Muscle of leg (tissue), 3 donors: ENCODE measurements at regions not wholly inside any gene's neighbourhood (a gene's known extent, or its start where the extent isn't known, plus 50 kb on each side); places are given as distances from the start of the nearest gene placed in this dataset.
A peak's percentile ranks its signal among the peaks of the same experiment; 100 is the strongest.

Source experiments
- DNase-seq: peaks from one replicate; pipeline ENCODE4 v3.0.0; 2013
- H3K27ac ChIP-seq: one replicate; pipeline ENCODE4 v1.5.1; 2013; ENCODE audit warnings: mild to moderate bottlenecking, low read length, control low read depth
- H3K27me3 ChIP-seq: one replicate; pipeline ENCODE4 v1.6.1; 2013; ENCODE audit warnings: low read length; ENCODE audit not compliant: control insufficient read depth, insufficient read depth
- H3K36me3 ChIP-seq: one replicate; pipeline ENCODE4 v1.6.1; 2013; ENCODE audit warnings: low read length; ENCODE audit not compliant: control insufficient read depth, insufficient read depth
- H3K4me1 ChIP-seq: one replicate; pipeline ENCODE4 v1.6.1; 2013; ENCODE audit warnings: low read length; ENCODE audit not compliant: control insufficient read depth, insufficient read depth
- H3K4me3 ChIP-seq: one replicate; pipeline ENCODE4 v1.5.1; 2013; ENCODE audit warnings: low read length, control low read depth
- H3K9me3 ChIP-seq: replicated peaks from 2 replicates; pipeline ENCODE4 v1.6.1; 2013; ENCODE audit warnings: low read depth, low read length; ENCODE audit not compliant: control insufficient read depth
- WGBS: methylation state at CpG from one replicate; pipeline ENCODE4 v1.1.5; 2013; ENCODE audit warnings: missing lambda C conversion rate; ENCODE audit not compliant: insufficient coverage; 5-methylcytosine and 5-hydroxymethylcytosine counted together

- Histone ChIP-seq H3K4me3 (no peak overlapping the region), H3K4me1 (no peaks in the 10 kb centered on the region), H3K27ac (no peak overlapping the region), H3K9me3 (no peaks in the 10 kb centered on the region), H3K27me3 (no peaks in the 10 kb centered on the region), H3K36me3 (no peaks in the 10 kb centered on the region)
- no peak for DNase-seq
These were observed 582.8 kb downstream of the PDCD6IP start for GRCh38 chr3:34381243-34381642.

DNA sequence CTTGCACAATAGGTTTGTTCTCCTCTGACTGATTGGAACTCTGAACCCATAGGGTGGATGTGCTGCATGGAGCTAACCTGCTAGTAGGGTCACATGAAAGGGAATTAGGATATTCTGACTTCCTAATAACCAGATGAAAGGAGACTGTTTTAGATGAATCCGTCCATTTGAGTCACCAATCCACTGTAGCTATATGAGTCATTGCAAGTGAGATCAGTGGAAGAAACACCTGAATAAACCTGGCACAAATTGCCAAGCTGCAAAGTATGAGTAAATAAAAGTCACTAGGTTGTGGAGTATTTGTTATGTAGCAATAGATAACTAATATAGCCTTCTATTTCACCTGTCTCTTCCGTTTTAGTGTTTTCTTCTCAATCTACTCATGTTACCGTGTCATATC is 584.4 kb downstream of the PDCD6IP start:
- no peak for DNase-seq
- no peaks in the 10 kb centered on the region for H3K27me3 ChIP-seq
- no peak overlapping the region for H3K27ac ChIP-seq
- WGBS, result no CpG with 5 or more reads among the region's 3 CpGs
- H3K4me1 ChIP-seq, result no peaks in the 10 kb centered on the region
- H3K36me3 ChIP-seq, result no peaks in the 10 kb centered on the region
- H3K9me3 ChIP-seq, result no peaks in the 10 kb centered on the region
- H3K4me3 ChIP-seq, result no peak overlapping the region

DNA sequence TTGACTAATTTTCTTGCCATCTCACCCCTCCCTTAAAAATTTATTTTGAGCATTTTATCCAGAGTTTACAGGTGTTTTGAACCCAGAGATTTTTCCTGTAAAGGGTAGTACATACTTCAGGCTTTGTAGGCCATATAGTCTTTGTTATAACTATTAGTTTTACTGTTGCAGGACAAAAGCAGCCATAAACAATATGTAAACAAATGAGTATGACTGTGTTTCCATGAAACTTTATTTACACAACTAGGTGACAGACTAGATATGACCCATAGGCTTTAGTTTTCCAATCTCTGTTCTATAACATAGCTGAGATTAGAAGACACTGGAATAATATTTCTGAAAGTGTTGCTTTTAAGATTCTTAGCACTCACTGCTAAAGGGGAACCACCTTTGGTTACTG is 587.9 kb downstream of the PDCD6IP start:
- Histone ChIP-seq H3K36me3 (no peaks in the 10 kb centered on the region), H3K4me3 (no peak overlapping the region), H3K27me3 (no peaks in the 10 kb centered on the region), H3K9me3 (no peaks in the 10 kb centered on the region), H3K4me1 (no peaks in the 10 kb centered on the region), H3K27ac (no peak overlapping the region)
- no peak for DNase-seq

- peak; percentile 15 for DNase-seq
- Histone ChIP-seq H3K9me3 (no peaks in the 10 kb centered on the region), H3K4me1 (no peaks in the 10 kb centered on the region), H3K4me3 (no peak overlapping the region), H3K36me3 (no peaks in the 10 kb centered on the region), H3K27me3 (no peaks in the 10 kb centered on the region), H3K27ac (no peak overlapping the region)
- no CpG with 5 or more reads among the region's 7 CpGs for WGBS
These were observed 589.6 kb downstream of the PDCD6IP start for GRCh38 chr3:34387826-34388564.

- no peaks in the 10 kb centered on the region for H3K36me3 ChIP-seq
- no peak overlapping the region for H3K4me3 ChIP-seq
- H3K27ac ChIP-seq, result no peak overlapping the region
- H3K9me3 ChIP-seq, result no peaks in the 10 kb centered on the region
- H3K27me3 ChIP-seq, result no peaks in the 10 kb centered on the region
- DNase-seq, result no peak
- H3K4me1 ChIP-seq, result no peaks in the 10 kb centered on the region
- no CpG with 5 or more reads among the region's 2 CpGs for WGBS
These were observed 590.4 kb downstream of the PDCD6IP start for GRCh38 chr3:34388830-34389229.

DNA sequence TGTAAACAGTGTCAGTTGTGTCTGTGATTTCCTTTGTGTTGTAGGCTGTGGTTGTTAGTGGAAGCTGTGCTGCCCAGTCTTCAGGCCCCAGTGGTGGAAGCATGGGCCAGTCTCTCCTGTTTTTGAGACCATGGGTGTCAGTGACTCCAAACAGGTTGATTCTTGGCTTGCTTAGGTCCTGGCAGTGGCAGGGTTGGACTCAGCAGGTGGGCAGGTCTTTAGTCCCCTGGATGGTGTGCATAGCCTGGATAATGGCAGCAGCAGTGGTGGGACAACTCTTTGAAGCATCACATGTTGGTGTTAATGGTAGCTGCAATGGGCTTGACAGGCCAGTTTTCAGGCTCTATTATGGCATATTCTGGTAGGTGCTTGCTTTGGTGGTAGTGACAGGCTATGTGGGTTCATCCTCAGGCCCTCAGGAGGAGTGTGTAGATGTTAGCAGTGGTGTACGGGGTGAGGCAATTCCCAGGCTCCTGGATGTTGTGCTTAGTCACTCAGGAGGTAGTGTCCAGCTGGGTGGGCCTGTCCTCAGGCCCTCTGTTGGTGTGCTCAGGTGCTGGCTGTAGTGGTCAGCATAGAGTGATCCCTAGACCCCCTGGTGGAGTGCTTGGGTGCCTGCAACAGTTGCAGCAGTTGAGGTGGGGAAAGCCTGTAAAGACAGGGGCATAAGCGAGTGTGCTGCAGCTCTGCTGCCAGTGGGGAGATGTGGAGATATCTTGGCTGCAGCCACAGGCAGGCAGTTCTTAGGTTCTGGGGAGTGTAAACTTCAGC is 596.7 kb downstream of the PDCD6IP start:
- Histone ChIP-seq H3K4me1 (no peaks in the 10 kb centered on the region), H3K36me3 (no peaks in the 10 kb centered on the region), H3K4me3 (no peak overlapping the region), H3K27me3 (no peaks in the 10 kb centered on the region), H3K9me3 (peaks cover 5% of the 10 kb centered on the region), H3K27ac (no peak overlapping the region)
- no peak for DNase-seq
- WGBS, result 92% methylated on average over 2 of the region's 2 CpGs

GRCh38 chr3:34396288-34396687 is 597.9 kb downstream of the PDCD6IP start:
- DNase-seq, result no peak
- H3K27ac ChIP-seq, result no peak overlapping the region
- no peak overlapping the region for H3K4me3 ChIP-seq
- no peaks in the 10 kb centered on the region for H3K36me3 ChIP-seq
- no peaks in the 10 kb centered on the region for H3K27me3 ChIP-seq
- peaks cover 5% of the 10 kb centered on the region for H3K9me3 ChIP-seq
- H3K4me1 ChIP-seq, result no peaks in the 10 kb centered on the region
- WGBS, result no CpG with 5 or more reads among the region's 1 CpG

GRCh38 chr3:34396956-34397355 is 598.5 kb downstream of the PDCD6IP start:
- Histone ChIP-seq H3K4me1 (no peaks in the 10 kb centered on the region), H3K36me3 (no peaks in the 10 kb centered on the region), H3K27ac (no peak overlapping the region), H3K4me3 (no peak overlapping the region), H3K27me3 (no peaks in the 10 kb centered on the region), H3K9me3 (peaks cover 5% of the 10 kb centered on the region)
- no peak for DNase-seq

- Histone ChIP-seq H3K27ac (no peak overlapping the region), H3K4me3 (no peak overlapping the region), H3K27me3 (no peaks in the 10 kb centered on the region), H3K36me3 (no peaks in the 10 kb centered on the region), H3K4me1 (no peaks in the 10 kb centered on the region), H3K9me3 (peaks cover 5% of the 10 kb centered on the region)
- no peak for DNase-seq
- WGBS, result 80% methylated on average over 1 of the region's 1 CpG
These were observed 601.0 kb downstream of the PDCD6IP start for GRCh38 chr3:34399401-34399800.

DNA sequence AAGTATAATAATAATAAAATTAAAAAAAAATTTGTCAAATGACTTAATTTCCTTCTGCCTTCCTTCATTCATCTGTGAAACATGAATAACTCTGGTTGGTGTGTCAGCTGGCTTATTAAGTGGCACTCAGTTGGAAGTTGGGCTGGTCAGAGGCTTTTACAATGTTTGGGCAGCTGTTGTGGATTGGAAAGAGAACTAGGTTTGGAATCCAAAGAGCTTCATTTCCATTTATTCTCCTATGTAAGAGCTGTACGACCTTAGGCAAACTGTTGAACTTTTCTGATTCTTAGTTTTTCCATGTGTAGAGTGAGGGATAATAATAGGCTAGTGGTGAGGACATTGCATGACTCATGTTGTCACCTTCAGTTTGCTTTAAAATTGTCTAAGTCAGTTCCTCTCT is 606.7 kb downstream of the PDCD6IP start:
- Histone ChIP-seq H3K27me3 (no peaks in the 10 kb centered on the region), H3K4me3 (no peak overlapping the region), H3K9me3 (no peaks in the 10 kb centered on the region), H3K36me3 (no peaks in the 10 kb centered on the region), H3K27ac (no peak overlapping the region), H3K4me1 (no peaks in the 10 kb centered on the region)
- WGBS, result no CpG with 5 or more reads among the region's 1 CpG
- no peak for DNase-seq
